ENCODE measurements at regions not wholly inside any gene's neighbourhood (a gene's known extent, or its start where the extent isn't known, plus 50 kb on each side); places are given as distances from the start of the nearest gene placed in this dataset.

- no peaks in the 10 kb centered on the region for H3K9me3 Mint-ChIP-seq (ENCODE audit: unreplicated experiment)
- no peak for DNase-seq (ENCODE audit: extremely low spot score, unreplicated experiment)
- H3K27ac Mint-ChIP-seq (ENCODE audit: unreplicated experiment) = no peak overlapping the region
- H3K4me3 Mint-ChIP-seq (ENCODE audit: unreplicated experiment) = no peak overlapping the region
- H3K36me3 Mint-ChIP-seq (ENCODE audit: unreplicated experiment) = no peaks in the 10 kb centered on the region
- TF ChIP-seq, protein P1, sequence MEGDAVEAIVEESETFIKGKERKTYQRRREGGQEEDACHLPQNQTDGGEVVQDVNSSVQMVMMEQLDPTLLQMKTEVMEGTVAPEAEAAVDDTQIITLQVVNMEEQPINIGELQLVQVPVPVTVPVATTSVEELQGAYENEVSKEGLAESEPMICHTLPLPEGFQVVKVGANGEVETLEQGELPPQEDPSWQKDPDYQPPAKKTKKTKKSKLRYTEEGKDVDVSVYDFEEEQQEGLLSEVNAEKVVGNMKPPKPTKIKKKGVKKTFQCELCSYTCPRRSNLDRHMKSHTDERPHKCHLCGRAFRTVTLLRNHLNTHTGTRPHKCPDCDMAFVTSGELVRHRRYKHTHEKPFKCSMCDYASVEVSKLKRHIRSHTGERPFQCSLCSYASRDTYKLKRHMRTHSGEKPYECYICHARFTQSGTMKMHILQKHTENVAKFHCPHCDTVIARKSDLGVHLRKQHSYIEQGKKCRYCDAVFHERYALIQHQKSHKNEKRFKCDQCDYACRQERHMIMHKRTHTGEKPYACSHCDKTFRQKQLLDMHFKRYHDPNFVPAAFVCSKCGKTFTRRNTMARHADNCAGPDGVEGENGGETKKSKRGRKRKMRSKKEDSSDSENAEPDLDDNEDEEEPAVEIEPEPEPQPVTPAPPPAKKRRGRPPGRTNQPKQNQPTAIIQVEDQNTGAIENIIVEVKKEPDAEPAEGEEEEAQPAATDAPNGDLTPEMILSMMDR (IDR thresholded peaks at IDR 0.05) = no peak
- H3K27me3 Mint-ChIP-seq (ENCODE audit: unreplicated experiment) = peaks cover 6% of the 10 kb centered on the region
- no peaks in the 10 kb centered on the region for H3K4me1 Mint-ChIP-seq (ENCODE audit: unreplicated experiment)
Measured at GRCh38 chr13:75938811-75939560, 302.9 kb downstream of the LMO7 start.

DNA sequence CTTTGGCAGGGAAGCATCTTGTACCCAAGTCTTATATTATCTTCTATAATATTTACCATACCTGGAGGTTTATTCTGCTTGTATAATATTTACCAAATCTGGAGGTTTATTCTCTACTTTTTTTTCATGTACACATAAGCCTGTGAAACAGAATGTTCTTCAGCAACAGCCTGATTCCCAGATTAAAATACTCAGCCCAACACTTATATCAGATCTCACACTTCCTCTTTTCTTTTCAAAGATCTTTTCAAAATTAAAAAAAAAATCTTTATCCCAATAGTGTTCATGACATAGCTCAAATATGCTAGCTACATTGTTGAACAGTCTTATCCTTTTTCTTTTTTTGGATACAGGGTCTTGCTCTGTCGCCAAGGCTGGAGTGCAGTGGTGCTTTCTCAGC lies 300.7 kb downstream of the LMO7 start:
- H3K27ac Mint-ChIP-seq (ENCODE audit: unreplicated experiment) = no peak overlapping the region
- TF ChIP-seq, protein P1 (IDR thresholded peaks at IDR 0.05) = no peak
- H3K4me3 Mint-ChIP-seq (ENCODE audit: unreplicated experiment) = no peak overlapping the region
- no peaks in the 10 kb centered on the region for H3K4me1 Mint-ChIP-seq (ENCODE audit: unreplicated experiment)
- no peak for DNase-seq (ENCODE audit: extremely low spot score, unreplicated experiment)
- H3K36me3 Mint-ChIP-seq (ENCODE audit: unreplicated experiment) = no peaks in the 10 kb centered on the region
- no peaks in the 10 kb centered on the region for H3K9me3 Mint-ChIP-seq (ENCODE audit: unreplicated experiment)
- peaks cover 13% of the 10 kb centered on the region for H3K27me3 Mint-ChIP-seq (ENCODE audit: unreplicated experiment)

GRCh38 chr13:75935805-75936204 lies 299.7 kb downstream of the LMO7 start:
- Mint-ChIP-seq H3K4me3 (ENCODE audit: unreplicated experiment) (no peak overlapping the region), H3K4me1 (ENCODE audit: unreplicated experiment) (no peaks in the 10 kb centered on the region), H3K27me3 (ENCODE audit: unreplicated experiment) (peaks cover 22% of the 10 kb centered on the region), H3K9me3 (ENCODE audit: unreplicated experiment) (no peaks in the 10 kb centered on the region), H3K36me3 (ENCODE audit: unreplicated experiment) (no peaks in the 10 kb centered on the region), H3K27ac (ENCODE audit: unreplicated experiment) (no peak overlapping the region)
- TF ChIP-seq, protein P1 (IDR thresholded peaks at IDR 0.05) = no peak
- no peak for DNase-seq (ENCODE audit: extremely low spot score, unreplicated experiment)

- H3K9me3 Mint-ChIP-seq (ENCODE audit: unreplicated experiment) = no peaks in the 10 kb centered on the region
- peaks cover 26% of the 10 kb centered on the region for H3K27me3 Mint-ChIP-seq (ENCODE audit: unreplicated experiment)
- TF ChIP-seq, protein P1 (IDR thresholded peaks at IDR 0.05) = no peak
- DNase-seq (ENCODE audit: extremely low spot score, unreplicated experiment) = no peak
- H3K27ac Mint-ChIP-seq (ENCODE audit: unreplicated experiment) = no peak overlapping the region
- no peaks in the 10 kb centered on the region for H3K4me1 Mint-ChIP-seq (ENCODE audit: unreplicated experiment)
- H3K4me3 Mint-ChIP-seq (ENCODE audit: unreplicated experiment) = no peak overlapping the region
- H3K36me3 Mint-ChIP-seq (ENCODE audit: unreplicated experiment) = no peaks in the 10 kb centered on the region
Measured at GRCh38 chr13:75934889-75935288, 298.8 kb downstream of the LMO7 start.

DNA sequence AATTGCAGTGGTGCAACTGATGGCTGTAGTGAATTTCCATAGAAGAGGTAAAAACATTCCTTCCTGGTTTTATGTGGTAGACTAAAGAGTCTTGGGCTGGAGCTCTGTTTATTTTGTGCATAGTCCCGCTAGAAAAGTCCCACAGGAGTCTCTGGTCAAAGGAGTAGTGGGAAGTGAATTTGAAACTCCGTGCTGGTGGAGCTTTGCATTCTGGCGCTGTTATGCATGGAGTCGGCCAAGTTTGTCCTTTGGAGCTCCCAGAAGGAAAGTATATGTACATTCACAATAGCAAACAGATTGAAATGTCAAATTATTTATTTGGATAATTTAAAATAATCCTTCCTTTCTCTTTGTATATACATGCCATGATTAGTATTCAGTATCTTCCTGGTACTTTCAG lies 296.5 kb downstream of the LMO7 start:
- Mint-ChIP-seq H3K27ac (ENCODE audit: unreplicated experiment) (no peak overlapping the region), H3K4me1 (ENCODE audit: unreplicated experiment) (no peaks in the 10 kb centered on the region), H3K36me3 (ENCODE audit: unreplicated experiment) (no peaks in the 10 kb centered on the region), H3K4me3 (ENCODE audit: unreplicated experiment) (no peak overlapping the region), H3K9me3 (ENCODE audit: unreplicated experiment) (no peaks in the 10 kb centered on the region), H3K27me3 (ENCODE audit: unreplicated experiment) (peaks cover 31% of the 10 kb centered on the region)
- TF ChIP-seq, protein P1 (IDR thresholded peaks at IDR 0.05) = no peak
- DNase-seq (ENCODE audit: extremely low spot score, unreplicated experiment) = no peak
